ENCODE measurements at regions not wholly inside any gene's neighbourhood (a gene's known extent, or its start where the extent isn't known, plus 50 kb on each side); places are given as distances from the start of the nearest gene placed in this dataset.

- no peak for DNase-seq
These were observed 119.7 kb downstream of the RCN1 start for GRCh38 chr11:32210556-32210955.

- no peak for DNase-seq
These were observed 122.3 kb downstream of the RCN1 start for GRCh38 chr11:32213223-32213622.

- no peak for DNase-seq
These were observed 124.3 kb downstream of the RCN1 start for GRCh38 chr11:32215157-32215556.

GRCh38 chr11:32216749-32217148 lies 125.9 kb downstream of the RCN1 start:
- no peak for DNase-seq

- no peak for DNase-seq
These were observed 128.4 kb downstream of the RCN1 start for GRCh38 chr11:32219320-32219719.

GRCh38 chr11:32221476-32222032 lies 130.7 kb downstream of the RCN1 start:
- DNase-seq, result no peak

GRCh38 chr11:32224580-32224979 lies 133.7 kb downstream of the RCN1 start:
- DNase-seq, result no peak

- no peak for DNase-seq
These were observed 134.9 kb downstream of the RCN1 start for GRCh38 chr11:32225571-32226285.

GRCh38 chr11:32226480-32226879 lies 135.6 kb downstream of the RCN1 start:
- no peak for DNase-seq

GRCh38 chr11:32229576-32230240 lies 138.8 kb downstream of the RCN1 start:
- no peak for DNase-seq

- DNase-seq, result peak in 1 of 2 experiments; percentile 11
These were observed 141.1 kb downstream of the RCN1 start for GRCh38 chr11:32231909-32232493.

GRCh38 chr11:32232516-32232915 lies 141.6 kb downstream of the RCN1 start:
- no peak for DNase-seq

- no peak for DNase-seq
These were observed 142.4 kb downstream of the RCN1 start for GRCh38 chr11:32233276-32233675.

GRCh38 chr11:32233928-32234327 lies 143.1 kb downstream of the RCN1 start:
- DNase-seq, result no peak

GRCh38 chr11:32244453-32244852 lies 153.6 kb downstream of the RCN1 start:
- DNase-seq, result no peak

GRCh38 chr11:32253706-32254105 lies 162.8 kb downstream of the RCN1 start:
- DNase-seq, result no peak

GRCh38 chr11:32255841-32256240 lies 165.0 kb downstream of the RCN1 start:
- DNase-seq, result no peak

- no peak for DNase-seq
These were observed 165.6 kb downstream of the RCN1 start for GRCh38 chr11:32256466-32256865.

- no peak for DNase-seq
These were observed 168.8 kb downstream of the RCN1 start for GRCh38 chr11:32259641-32260081.

GRCh38 chr11:32262367-32262766 lies 171.5 kb downstream of the RCN1 start:
- DNase-seq, result no peak

GRCh38 chr11:32265911-32266310 lies 169.4 kb downstream of the WT1 start:
- DNase-seq, result no peak

- DNase-seq, result no peak
These were observed 168.7 kb downstream of the WT1 start for GRCh38 chr11:32266601-32267000.

- no peak for DNase-seq
These were observed 167.6 kb downstream of the WT1 start for GRCh38 chr11:32267679-32268187.

- no peak for DNase-seq
These were observed 161.4 kb downstream of the WT1 start for GRCh38 chr11:32273931-32274330.

Data from SW 1271 (cell line).